HS-5 (cell line): ENCODE measurements at regions not wholly inside any gene's neighbourhood (a gene's known extent, or its start where the extent isn't known, plus 50 kb on each side); places are given as distances from the start of the nearest gene placed in this dataset.
"Not testable (repeated sequence)": the region's sequence is repeated elsewhere in the genome, so short reads cannot be mapped to it uniquely, and the experiment has no call there.

Experiments used
- DNase-seq: peaks from one replicate; pipeline ENCODE4 v3.0.0-alpha.2; 2012; ENCODE audit warnings: low read depth

- DNase-seq, result no peak
Measured at GRCh38 chr17:72366626-72367025, 245.8 kb downstream of the SOX9 start.

GRCh38 chr17:72368191-72368590, 247.4 kb downstream of the SOX9 start:
- DNase-seq, result no peak

GRCh38 chr17:72369366-72369765, 248.5 kb downstream of the SOX9 start:
- no peak for DNase-seq

GRCh38 chr17:72370819-72371218, 250.0 kb downstream of the SOX9 start:
- no peak for DNase-seq

GRCh38 chr17:72372185-72372584, 251.4 kb downstream of the SOX9 start:
- no peak for DNase-seq

- no peak for DNase-seq
Measured at GRCh38 chr17:72373910-72374741, 253.3 kb downstream of the SOX9 start.

GRCh38 chr17:72376526-72377345, 255.9 kb downstream of the SOX9 start:
- DNase-seq, result no peak

GRCh38 chr17:72378414-72379390, 257.9 kb downstream of the SOX9 start:
- DNase-seq, result no peak

GRCh38 chr17:72379516-72379915, 258.7 kb downstream of the SOX9 start:
- no peak for DNase-seq

GRCh38 chr17:72380120-72380519, 259.3 kb downstream of the SOX9 start:
- no peak for DNase-seq

GRCh38 chr17:72380737-72381136, 259.9 kb downstream of the SOX9 start:
- DNase-seq, result no peak

GRCh38 chr17:72381597-72382397, 261.0 kb downstream of the SOX9 start:
- DNase-seq, result no peak

- DNase-seq, result no peak
Measured at GRCh38 chr17:72382971-72383722, 262.3 kb downstream of the SOX9 start.

GRCh38 chr17:72385475-72385874, 264.7 kb downstream of the SOX9 start:
- no peak for DNase-seq

GRCh38 chr17:72386173-72386572, 265.4 kb downstream of the SOX9 start:
- not testable (repeated sequence) for DNase-seq

GRCh38 chr17:72386619-72387237, 265.9 kb downstream of the SOX9 start:
- no peak for DNase-seq

GRCh38 chr17:72387487-72387886, 266.7 kb downstream of the SOX9 start:
- peak; percentile 68 for DNase-seq

- DNase-seq, result no peak
Measured at GRCh38 chr17:72387969-72388368, 267.1 kb downstream of the SOX9 start.

- DNase-seq, result no peak
Measured at GRCh38 chr17:72388765-72389473, 268.1 kb downstream of the SOX9 start.
